SK-N-SH (cell line): ENCODE measurements at regions not wholly inside any gene's neighbourhood (a gene's known extent, or its start where the extent isn't known, plus 50 kb on each side); places are given as distances from the start of the nearest gene placed in this dataset.

ENCODE experiments used
- CTCF ChIA-PET: fragments of 300-600, 350-600 bp; formaldehyde crosslinking; extraction: SDS; loops from one replicate; lab custom pipeline; 2021; lab: Yijun Ruan, JAX
- POLR2A ChIA-PET: fragments of 350-600 bp; sonication (Branson Sonifier 250); formaldehyde crosslinking; extraction: SDS; loops from one replicate; lab custom pipeline; 2020; ENCODE audit warnings: antibody characterized with exemption, inconsistent platforms; lab: Yijun Ruan, JAX
- DNase-seq: peaks from one replicate; pipeline ENCODE4 v3.0.0; 2012
- H2AFZ ChIP-seq: fragments of 200-600 bp; sonication (generic); 2 replicates; pipeline ENCODE4 v1.8.1; 2016; ENCODE audit warnings: antibody characterized with exemption, mild to moderate bottlenecking, low read depth
- H3F3A ChIP-seq: fragments of 200-600 bp; sonication (generic); replicated peaks from 2 replicates; pipeline ENCODE3; 2016; ENCODE audit warnings: antibody characterized with exemption, mild to moderate bottlenecking; ENCODE audit not compliant: insufficient read depth
- H3K27ac ChIP-seq, 2 experiments: fragments of 200-500 bp in 1 of 2; fragments of 200-600 bp in 1 of 2; sonication (Bioruptor generic) in 1 of 2; sonication (generic), shearing (Covaris generic) in 1 of 2; 2 replicates each; pipeline versions ENCODE4 v1.5.1 to v1.6.1; 2014 to 2016; ENCODE audit warnings: low read depth in 2 of 2, inconsistent platforms in 1 of 2, low read length in 1 of 2, mild to moderate bottlenecking in 1 of 2, mixed read lengths in 1 of 2
- H3K27me3 ChIP-seq: fragments of 200-600 bp; sonication (generic), shearing (Covaris generic); 2 replicates; pipeline ENCODE4 v1.6.1; 2016; ENCODE audit warnings: mixed run types; ENCODE audit not compliant: insufficient read depth
- H3K36me3 ChIP-seq, 2 experiments: fragments of 200-500 bp in 1 of 2; fragments of 200-600 bp in 1 of 2; sonication (Bioruptor generic) in 1 of 2; sonication (generic) in 1 of 2; replicated peaks in 1 of 2; 2 replicates each; pipeline versions ENCODE3 to v1.5.1; 2014 to 2016; ENCODE audit warnings: low read length in 1 of 2, mild to moderate bottlenecking in 1 of 2; ENCODE audit not compliant: insufficient read depth in 2 of 2, control insufficient read depth in 1 of 2
- H3K4me1 ChIP-seq, 2 experiments: fragments of 200-500 bp in 1 of 2; fragments of 200-600 bp in 1 of 2; sonication (Bioruptor generic) in 1 of 2; sonication (generic), shearing (Covaris generic) in 1 of 2; 2 replicates each; pipeline versions ENCODE4 v1.5.1 to v1.6.1; 2014 to 2016; ENCODE audit warnings: low read depth in 1 of 2, low read length in 1 of 2, mixed run types in 1 of 2; ENCODE audit not compliant: insufficient read depth in 2 of 2, control insufficient read depth in 1 of 2
- H3K4me2 ChIP-seq: fragments of 200-600 bp; sonication (generic), shearing (Covaris generic); 2 replicates; pipeline ENCODE4 v1.6.1; 2017; ENCODE audit warnings: mixed run types
- H3K4me3 ChIP-seq, 2 experiments: fragments of 200-500 bp in 1 of 2; fragments of 200-600 bp in 1 of 2; sonication (Bioruptor generic) in 1 of 2; sonication (generic), shearing (Covaris generic) in 1 of 2; 2 replicates each; pipeline versions ENCODE4 v1.5.1 to v1.8.1; 2014 to 2016; ENCODE audit warnings: low read depth in 2 of 2, inconsistent platforms in 1 of 2, low read length in 1 of 2, mild to moderate bottlenecking in 1 of 2, mixed read lengths in 1 of 2, moderate library complexity in 1 of 2
- H3K79me2 ChIP-seq: fragments of 200-600 bp; sonication (generic); 2 replicates; pipeline ENCODE4 v1.8.1; 2017; ENCODE audit warnings: mild to moderate bottlenecking; ENCODE audit not compliant: insufficient read depth
- H3K9ac ChIP-seq: fragments of 200-600 bp; sonication (generic); 2 replicates; pipeline ENCODE4 v1.6.1; 2017; ENCODE audit warnings: mixed run types
- H3K9me2 ChIP-seq: fragments of 200-600 bp; sonication (generic); 2 replicates; pipeline ENCODE4 v1.6.1; 2017; ENCODE audit warnings: mixed run types
- H3K9me3 ChIP-seq: fragments of 200-600 bp; sonication (generic); 2 replicates; pipeline ENCODE4 v1.6.1; 2017; ENCODE audit warnings: mixed run types, mild to moderate bottlenecking, moderate library complexity
- H4K20me1 ChIP-seq: fragments of 200-600 bp; sonication (generic); 2 replicates; pipeline ENCODE4 v1.6.1; 2017; ENCODE audit warnings: mild to moderate bottlenecking, mixed run types; ENCODE audit not compliant: insufficient read depth
- EZH2phosphoT487 ChIP-seq: fragments of 200-600 bp; sonication (generic); IDR thresholded peaks from 2 replicates; pipeline ENCODE4 v1.6.1; 2017; ENCODE audit warnings: low read depth, mixed run types, mild to moderate bottlenecking, antibody characterized with exemption, moderate library complexity, borderline replicate concordance
- FOSL2 ChIP-seq: IDR thresholded peaks from 2 replicates; pipeline ENCODE4 v1.4.0; 2012; ENCODE audit warnings: low read depth, mild to moderate bottlenecking, moderate library complexity, borderline replicate concordance
- FOXM1 ChIP-seq: IDR thresholded peaks from 2 replicates; pipeline ENCODE4 v1.4.0; 2012; ENCODE audit warnings: low read depth, mild to moderate bottlenecking
- JUND ChIP-seq: IDR thresholded peaks from 2 replicates; pipeline ENCODE4 v1.4.0; 2012
- MAX ChIP-seq: IDR thresholded peaks from 2 replicates; pipeline ENCODE4 v1.4.0; 2012; ENCODE audit warnings: low read depth
- MEF2A ChIP-seq: IDR thresholded peaks from 2 replicates; pipeline ENCODE4 v1.4.0; 2012; ENCODE audit warnings: low read depth, borderline replicate concordance
- MXI1 ChIP-seq: IDR thresholded peaks from 2 replicates; pipeline ENCODE4 v1.6.1; 2012; ENCODE audit warnings: mild to moderate bottlenecking, low read depth, low read length, improper control_type of control experiment
- NFIC ChIP-seq: IDR thresholded peaks from 2 replicates; pipeline ENCODE4 v1.4.0; 2012; ENCODE audit warnings: borderline replicate concordance
- NRF1 ChIP-seq: IDR thresholded peaks from 2 replicates; pipeline ENCODE4 v1.6.1; 2012; ENCODE audit warnings: low read depth, mild to moderate bottlenecking, low read length
- POLR2AphosphoS5 ChIP-seq: IDR thresholded peaks from 2 replicates; pipeline ENCODE4 v1.6.1; 2012; ENCODE audit warnings: low read depth, low read length
- RAD21 ChIP-seq: IDR thresholded peaks from 2 replicates; pipeline ENCODE4 v1.6.1; 2012; ENCODE audit warnings: mild to moderate bottlenecking, low read length
- RFX5 ChIP-seq: IDR thresholded peaks from 2 replicates; pipeline ENCODE4 v1.6.1; 2012; ENCODE audit warnings: mild to moderate bottlenecking, improper control_type of control experiment, low read length
- SIN3A ChIP-seq: IDR thresholded peaks from 2 replicates; pipeline ENCODE4 v1.6.1; 2012; ENCODE audit warnings: low read depth, mild to moderate bottlenecking, low read length, moderate library complexity, borderline replicate concordance
- TCF12 ChIP-seq: IDR thresholded peaks from 2 replicates; pipeline ENCODE4 v1.4.0; 2012
- YY1 ChIP-seq: IDR thresholded peaks from 2 replicates; pipeline ENCODE4 v1.4.0; 2012; ENCODE audit warnings: low read depth, mild to moderate bottlenecking
- WGBS: methylation state at CpG from one replicate; pipeline ENCODE4 v1.1.6; 2017; ENCODE audit warnings: low lambda C conversion rate; 5-methylcytosine and 5-hydroxymethylcytosine counted together
- TF ChIP-seq, protein P1 (sequence below): IDR thresholded peaks from 2 replicates; pipeline ENCODE4 v1.6.1; 2012; ENCODE audit warnings: mild to moderate bottlenecking, low read depth, low read length, moderate library complexity
- TF ChIP-seq, protein P2 (sequence below): IDR thresholded peaks from 2 replicates; pipeline ENCODE4 v1.4.0; 2012; ENCODE audit warnings: low read depth, borderline replicate concordance

GRCh38 chr19:30853036-30853435 is 480.9 kb downstream of the ZNF536 start:
- WGBS = 19% methylated on average over 3 of the region's 3 CpGs
- Histone ChIP-seq H3K4me1 (peaks cover 0 to 11% of the 10 kb centered on the region in 2 experiments; a peak in 1 of 4 replicates), H3K79me2 (no peaks in the 10 kb centered on the region), H2AFZ (no peak overlapping the region), H3K9me2 (no peaks in the 10 kb centered on the region), H3K4me3 (no peak overlapping the region), H3K27ac (no peak overlapping the region), H3K36me3 (no peaks in the 10 kb centered on the region), H3K9me3 (no peaks in the 10 kb centered on the region), H3K9ac (no peak overlapping the region), H3K27me3 (no peaks in the 10 kb centered on the region), H3K4me2 (no peak overlapping the region), H4K20me1 (no peaks in the 10 kb centered on the region), H3F3A (no peaks in the 10 kb centered on the region)
- DNase-seq = no peak
- ChIA-PET POLR2A (no interaction called here), CTCF (no interaction called here)
- TF ChIP-seq RFX5 (no peak), SIN3A (no peak), TCF12 (no peak), YY1 (no peak), NFIC (no peak), MEF2A (no peak), MAX (no peak), EZH2phosphoT487 (no peak), FOSL2 (no peak), POLR2AphosphoS5 (no peak), NRF1 (no peak)

- no peak overlapping the region for H3K4me2 ChIP-seq
- no peaks in the 10 kb centered on the region for H4K20me1 ChIP-seq
- H3K9me3 ChIP-seq = no peaks in the 10 kb centered on the region
- no peak overlapping the region for H3K4me3 ChIP-seq
- H3F3A ChIP-seq = no peaks in the 10 kb centered on the region
- no peak for DNase-seq
- H3K79me2 ChIP-seq = no peaks in the 10 kb centered on the region
- no peaks in the 10 kb centered on the region for H3K9me2 ChIP-seq
- no peaks in the 10 kb centered on the region for H3K36me3 ChIP-seq
- no peak overlapping the region for H2AFZ ChIP-seq
- 39% methylated on average over 10 of the region's 10 CpGs for WGBS
- H3K9ac ChIP-seq = no peak overlapping the region
- POLR2A ChIA-PET = no interaction called here
- TF ChIP-seq, protein P1, sequence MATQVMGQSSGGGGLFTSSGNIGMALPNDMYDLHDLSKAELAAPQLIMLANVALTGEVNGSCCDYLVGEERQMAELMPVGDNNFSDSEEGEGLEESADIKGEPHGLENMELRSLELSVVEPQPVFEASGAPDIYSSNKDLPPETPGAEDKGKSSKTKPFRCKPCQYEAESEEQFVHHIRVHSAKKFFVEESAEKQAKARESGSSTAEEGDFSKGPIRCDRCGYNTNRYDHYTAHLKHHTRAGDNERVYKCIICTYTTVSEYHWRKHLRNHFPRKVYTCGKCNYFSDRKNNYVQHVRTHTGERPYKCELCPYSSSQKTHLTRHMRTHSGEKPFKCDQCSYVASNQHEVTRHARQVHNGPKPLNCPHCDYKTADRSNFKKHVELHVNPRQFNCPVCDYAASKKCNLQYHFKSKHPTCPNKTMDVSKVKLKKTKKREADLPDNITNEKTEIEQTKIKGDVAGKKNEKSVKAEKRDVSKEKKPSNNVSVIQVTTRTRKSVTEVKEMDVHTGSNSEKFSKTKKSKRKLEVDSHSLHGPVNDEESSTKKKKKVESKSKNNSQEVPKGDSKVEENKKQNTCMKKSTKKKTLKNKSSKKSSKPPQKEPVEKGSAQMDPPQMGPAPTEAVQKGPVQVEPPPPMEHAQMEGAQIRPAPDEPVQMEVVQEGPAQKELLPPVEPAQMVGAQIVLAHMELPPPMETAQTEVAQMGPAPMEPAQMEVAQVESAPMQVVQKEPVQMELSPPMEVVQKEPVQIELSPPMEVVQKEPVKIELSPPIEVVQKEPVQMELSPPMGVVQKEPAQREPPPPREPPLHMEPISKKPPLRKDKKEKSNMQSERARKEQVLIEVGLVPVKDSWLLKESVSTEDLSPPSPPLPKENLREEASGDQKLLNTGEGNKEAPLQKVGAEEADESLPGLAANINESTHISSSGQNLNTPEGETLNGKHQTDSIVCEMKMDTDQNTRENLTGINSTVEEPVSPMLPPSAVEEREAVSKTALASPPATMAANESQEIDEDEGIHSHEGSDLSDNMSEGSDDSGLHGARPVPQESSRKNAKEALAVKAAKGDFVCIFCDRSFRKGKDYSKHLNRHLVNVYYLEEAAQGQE = no peak
- TF ChIP-seq MXI1 = no peak
- no peak for TF ChIP-seq FOXM1
- TF ChIP-seq, protein P2, sequence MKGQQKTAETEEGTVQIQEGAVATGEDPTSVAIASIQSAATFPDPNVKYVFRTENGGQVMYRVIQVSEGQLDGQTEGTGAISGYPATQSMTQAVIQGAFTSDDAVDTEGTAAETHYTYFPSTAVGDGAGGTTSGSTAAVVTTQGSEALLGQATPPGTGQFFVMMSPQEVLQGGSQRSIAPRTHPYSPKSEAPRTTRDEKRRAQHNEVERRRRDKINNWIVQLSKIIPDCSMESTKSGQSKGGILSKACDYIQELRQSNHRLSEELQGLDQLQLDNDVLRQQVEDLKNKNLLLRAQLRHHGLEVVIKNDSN = no peak
- no peak for TF ChIP-seq JUND
- TF ChIP-seq SIN3A = no peak
- no peak for TF ChIP-seq NFIC
- TF ChIP-seq RAD21 = no peak
- H3K27me3 ChIP-seq = no peaks in the 10 kb centered on the region
- H3K27ac ChIP-seq = no peak overlapping the region
- H3K4me1 ChIP-seq = peaks cover 0 to 11% of the 10 kb centered on the region in 2 experiments; a peak in 1 of 4 replicates
- CTCF ChIA-PET = no interaction called here
Measured at GRCh38 chr19:30852168-30852567, 480.0 kb downstream of the ZNF536 start.
